H9 (cell line): ENCODE measurements at regions not wholly inside any gene's neighbourhood (a gene's known extent, or its start where the extent isn't known, plus 50 kb on each side); places are given as distances from the start of the nearest gene placed in this dataset.

Experiments
- DNase-seq: peaks from one replicate; pipeline ENCODE4 v3.0.0-alpha.2; 2017
- H2AFZ ChIP-seq: one replicate; pipeline ENCODE4 v1.6.1; 2013; ENCODE audit warnings: mild to moderate bottlenecking, low read length, control low read depth, moderate library complexity
- H2AK5ac ChIP-seq: 2 replicates; pipeline ENCODE4 v1.6.1; 2013; ENCODE audit warnings: low read length, control low read depth, mixed read lengths; ENCODE audit not compliant: insufficient read length
- H2BK120ac ChIP-seq: one replicate; pipeline ENCODE4 v1.6.1; 2013; ENCODE audit warnings: low read depth, mild to moderate bottlenecking, low read length, control low read depth, inconsistent platforms; ENCODE audit not compliant: poor library complexity, severe bottlenecking
- H2BK12ac ChIP-seq: 2 replicates; pipeline ENCODE4 v1.6.1; 2013; ENCODE audit warnings: low read length, control low read depth, mixed read lengths, low read depth; ENCODE audit not compliant: insufficient read length
- H2BK15ac ChIP-seq: 2 replicates; pipeline ENCODE4 v1.6.1; 2013; ENCODE audit warnings: low read depth, low read length, control low read depth
- H2BK20ac ChIP-seq: one replicate; pipeline ENCODE4 v1.6.1; 2013; ENCODE audit warnings: low read depth, mild to moderate bottlenecking, low read length, control low read depth, inconsistent platforms; ENCODE audit not compliant: poor library complexity, severe bottlenecking
- H2BK5ac ChIP-seq: 2 replicates; pipeline ENCODE4 v1.6.1; 2013; ENCODE audit warnings: low read length, control low read depth, mixed read lengths; ENCODE audit not compliant: insufficient read length
- H3K14ac ChIP-seq: 2 replicates; pipeline ENCODE4 v1.6.1; 2013; ENCODE audit warnings: low read length, control low read depth; ENCODE audit not compliant: insufficient read depth
- H3K18ac ChIP-seq: 2 replicates; pipeline ENCODE4 v1.6.1; 2013; ENCODE audit warnings: low read depth, mild to moderate bottlenecking, mixed read lengths, low read length, control low read depth; ENCODE audit not compliant: insufficient read length
- H3K23ac ChIP-seq: 2 replicates; pipeline ENCODE4 v1.6.1; 2013; ENCODE audit warnings: low read length, control low read depth, mixed read lengths, low read depth; ENCODE audit not compliant: insufficient read length
- H3K23me2 ChIP-seq: 2 replicates; pipeline ENCODE4 v1.6.1; 2013; ENCODE audit warnings: low read depth, mild to moderate bottlenecking, mixed read lengths, low read length, control low read depth; ENCODE audit not compliant: insufficient read length, poor library complexity, severe bottlenecking
- H3K27ac ChIP-seq: 2 replicates; pipeline ENCODE4 v1.5.1; 2013; ENCODE audit warnings: low read length, control low read depth, mixed read lengths, low read depth; ENCODE audit not compliant: insufficient read length
- H3K27me3 ChIP-seq: 2 replicates; pipeline ENCODE4 v1.6.1; 2013; ENCODE audit warnings: low read length, control low read depth, inconsistent platforms; ENCODE audit not compliant: insufficient read depth
- H3K4ac ChIP-seq: 2 replicates; pipeline ENCODE4 v1.6.1; 2013; ENCODE audit warnings: low read depth, mild to moderate bottlenecking, control low read depth, inconsistent platforms, low read length, moderate library complexity
- H3K4me1 ChIP-seq: 2 replicates; pipeline ENCODE4 v1.6.1; 2013; ENCODE audit warnings: low read length, control low read depth, inconsistent platforms; ENCODE audit not compliant: insufficient read depth
- H3K4me2 ChIP-seq: 2 replicates; pipeline ENCODE4 v1.6.1; 2013; ENCODE audit warnings: low read length, control low read depth, mixed read lengths; ENCODE audit not compliant: insufficient read length, insufficient read depth
- H3K56ac ChIP-seq: 2 replicates; pipeline ENCODE4 v1.6.1; 2013; ENCODE audit warnings: low read depth, mild to moderate bottlenecking, mixed read lengths, low read length, control low read depth; ENCODE audit not compliant: insufficient read length
- H3K79me1 ChIP-seq: 2 replicates; pipeline ENCODE4 v1.6.1; 2013; ENCODE audit warnings: low read depth, mild to moderate bottlenecking, moderate library complexity, low read length, control low read depth, inconsistent platforms; ENCODE audit not compliant: insufficient read depth, poor library complexity, severe bottlenecking
- H3K79me2 ChIP-seq: 2 replicates; pipeline ENCODE4 v1.6.1; 2013; ENCODE audit warnings: low read length, control low read depth, inconsistent platforms; ENCODE audit not compliant: insufficient read depth
- H3K9ac ChIP-seq: 2 replicates; pipeline ENCODE4 v1.6.1; 2013; ENCODE audit warnings: low read length, control low read depth, mixed read lengths; ENCODE audit not compliant: insufficient read length; ENCODE audit errors: extremely low read depth
- H3K9me3 ChIP-seq: one replicate; pipeline ENCODE4 v1.6.1; 2013; ENCODE audit warnings: low read depth, low read length, inconsistent platforms; ENCODE audit not compliant: control insufficient read depth
- H3T11ph ChIP-seq: one replicate; pipeline ENCODE4 v1.6.1; 2013; ENCODE audit warnings: mild to moderate bottlenecking, low read length, control low read depth, inconsistent platforms
- H4K20me1 ChIP-seq: one replicate; pipeline ENCODE4 v1.6.1; 2013; ENCODE audit not compliant: control insufficient read depth, insufficient read length, insufficient read depth
- H4K5ac ChIP-seq: 2 replicates; pipeline ENCODE4 v1.6.1; 2013; ENCODE audit warnings: low read depth, mild to moderate bottlenecking, mixed read lengths, low read length, control low read depth; ENCODE audit not compliant: insufficient read length
- H4K8ac ChIP-seq: replicated peaks from 2 replicates; pipeline ENCODE4 v1.6.1; 2013; ENCODE audit warnings: low read length, control low read depth, mixed read lengths, low read depth; ENCODE audit not compliant: insufficient read length
- H4K91ac ChIP-seq: 2 replicates; pipeline ENCODE4 v1.6.1; 2013; ENCODE audit warnings: low read depth, mild to moderate bottlenecking, moderate library complexity, mixed read lengths, low read length, control low read depth; ENCODE audit not compliant: insufficient read length
- H3K27ac Mint-ChIP-seq, 3 experiments: 2 replicates in 2 of 3; 3 replicates in 1 of 3; pipeline ENCODE4 v1.8.0; 2020 to 2021; ENCODE audit warnings: mixed read lengths in 3 of 3, mild to moderate bottlenecking in 1 of 3, moderate library complexity in 1 of 3
- H3K27me3 Mint-ChIP-seq: 2 replicates; pipeline ENCODE4 v1.8.0; 2021; ENCODE audit warnings: low read depth, mild to moderate bottlenecking, moderate library complexity, mixed read lengths
- H3K36me3 Mint-ChIP-seq, 3 experiments: 2 replicates in 2 of 3; 3 replicates in 1 of 3; pipeline ENCODE4 v1.8.0; 2020 to 2021; ENCODE audit warnings: low read depth in 3 of 3, mixed read lengths in 3 of 3; ENCODE audit not compliant: insufficient read depth in 1 of 3
- H3K4me1 Mint-ChIP-seq, 2 experiments: 2 replicates each; pipeline ENCODE4 v1.8.0; 2020; ENCODE audit warnings: mixed read lengths in 2 of 2
- H3K4me3 Mint-ChIP-seq, 2 experiments: 2 replicates in 1 of 2; 3 replicates in 1 of 2; pipeline ENCODE4 v1.8.0; 2020 to 2021; ENCODE audit warnings: mild to moderate bottlenecking in 2 of 2, mixed read lengths in 2 of 2, moderate library complexity in 1 of 2
- H3K9me3 Mint-ChIP-seq, 2 experiments: 2 replicates in 1 of 2; 3 replicates in 1 of 2; pipeline ENCODE4 v1.8.0; 2020; ENCODE audit warnings: mild to moderate bottlenecking in 2 of 2, mixed read lengths in 2 of 2, moderate library complexity in 1 of 2
- CTCF ChIP-seq: fragments of 200-600 bp; sonication (generic); conservative IDR thresholded peaks from 3 replicates; pipeline ENCODE4 v1.8.0; 2021; ENCODE audit warnings: antibody characterized with exemption, mild to moderate bottlenecking

DNA sequence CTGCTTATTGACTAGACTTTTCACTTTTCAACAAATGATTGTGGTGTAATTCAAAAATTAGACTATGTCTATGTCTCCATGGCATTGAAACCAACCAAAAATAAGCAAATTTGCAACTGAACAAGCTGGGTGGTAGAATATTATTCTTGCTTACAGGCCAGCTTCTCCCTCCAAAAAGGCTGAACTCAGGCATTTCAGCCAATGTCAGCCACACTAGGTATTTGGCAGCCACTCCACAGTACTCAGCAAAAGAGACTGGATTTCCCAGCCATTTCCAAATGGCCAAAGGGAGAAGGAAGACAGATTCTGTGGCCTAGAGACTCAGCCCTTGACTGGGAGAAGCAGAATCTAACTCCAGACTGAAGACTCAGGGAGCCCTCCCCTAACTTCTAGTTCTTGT is 121.8 kb upstream of the IRX5 start:
- Histone ChIP-seq H4K91ac (no peak overlapping the region), H2BK15ac (no peak overlapping the region), H2AK5ac (no peak overlapping the region), H4K8ac (no peak overlapping the region), H3K9me3 (no peaks in the 10 kb centered on the region), H3K79me1 (no peaks in the 10 kb centered on the region), H3K23ac (no peak overlapping the region), H2BK20ac (no peak overlapping the region), H3K4me1 (peaks cover 10% of the 10 kb centered on the region), H2BK12ac (no peak overlapping the region), H2AFZ (no peak overlapping the region), H4K20me1 (no peaks in the 10 kb centered on the region), H2BK5ac (no peak overlapping the region), H3K23me2 (no peaks in the 10 kb centered on the region), H2BK120ac (no peak overlapping the region), H3K4ac (no peak overlapping the region), H3K79me2 (no peaks in the 10 kb centered on the region), H3T11ph (no peak overlapping the region), H3K27me3 (no peaks in the 10 kb centered on the region), H4K5ac (no peak overlapping the region), H3K9ac (no peak overlapping the region), H3K56ac (no peak overlapping the region), H3K18ac (no peak overlapping the region), H3K4me2 (no peak overlapping the region), H3K27ac (no peak overlapping the region), H3K14ac (no peak overlapping the region)
- Mint-ChIP-seq H3K27me3 (no peaks in the 10 kb centered on the region), H3K27ac (no peak overlapping the region), H3K4me1 (peaks cover 45 to 52% of the 10 kb centered on the region in 2 experiments), H3K36me3 (peaks cover 0 to 5% (median 0%) of the 10 kb centered on the region in 3 experiments; a peak in 1 of 7 replicates), H3K9me3 (no peaks in the 10 kb centered on the region), H3K4me3 (no peak overlapping the region)
- no peak for TF ChIP-seq CTCF
- no peak for DNase-seq
